NCI-H1417 (cell line): ENCODE measurements at regions not wholly inside any gene's neighbourhood (a gene's known extent, or its start where the extent isn't known, plus 50 kb on each side); places are given as distances from the start of the nearest gene placed in this dataset.
A peak's percentile ranks its signal among the peaks of the same experiment; 100 is the strongest.

ENCODE experiments used
- DNase-seq, 3 experiments: peaks; one replicate each; lab custom pipeline; 2025; lab: John Stamatoyannopoulos, UW

- DNase-seq = no peak
Measured at GRCh38 chr10:123409426-123409825, 255.2 kb downstream of the BUB3 start.

DNA sequence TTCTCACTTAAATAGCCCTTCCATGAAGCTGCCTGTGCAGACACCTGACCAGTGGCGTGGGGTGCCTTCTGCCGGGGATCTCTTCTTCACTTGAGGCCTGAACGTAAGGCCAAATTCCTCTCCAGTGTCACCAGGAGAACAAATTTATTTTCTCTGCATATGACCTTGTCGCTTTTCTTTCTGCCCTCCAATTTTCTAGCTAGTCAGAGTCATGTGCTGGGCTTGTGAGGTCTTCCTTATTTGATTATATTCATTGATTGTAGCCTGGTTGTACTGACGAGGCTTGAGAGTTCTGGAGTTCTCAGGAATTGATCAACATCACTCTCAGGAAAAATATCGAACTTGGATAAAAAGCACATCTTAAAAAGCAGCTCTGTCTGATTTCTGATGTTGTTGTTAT is 255.7 kb downstream of the BUB3 start:
- DNase-seq = no peak

DNA sequence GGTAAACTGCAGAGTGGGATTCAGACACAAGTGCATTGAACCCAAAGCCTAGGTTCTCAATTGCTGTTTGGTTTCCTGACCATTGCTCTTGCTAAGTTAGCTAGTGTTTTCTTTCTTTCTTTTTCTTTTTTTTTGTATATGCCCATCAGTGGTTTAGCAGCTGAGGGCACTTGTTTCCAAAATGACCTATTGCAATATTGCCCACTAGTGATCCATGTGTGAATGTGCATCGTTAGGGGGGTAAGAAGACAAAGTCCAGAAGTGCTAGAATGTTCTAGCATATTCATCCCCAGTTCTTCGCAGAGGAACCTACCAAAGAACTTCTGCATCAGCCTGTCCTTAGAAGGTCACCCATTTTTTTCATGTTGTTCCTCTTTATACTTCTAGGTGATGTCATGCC is 252.8 kb upstream of the GPR26 start:
- DNase-seq = no peak

- peak in 1 of 3 experiments; percentile 2 for DNase-seq
Measured at GRCh38 chr10:123415523-123415922, 250.6 kb upstream of the GPR26 start.

DNA sequence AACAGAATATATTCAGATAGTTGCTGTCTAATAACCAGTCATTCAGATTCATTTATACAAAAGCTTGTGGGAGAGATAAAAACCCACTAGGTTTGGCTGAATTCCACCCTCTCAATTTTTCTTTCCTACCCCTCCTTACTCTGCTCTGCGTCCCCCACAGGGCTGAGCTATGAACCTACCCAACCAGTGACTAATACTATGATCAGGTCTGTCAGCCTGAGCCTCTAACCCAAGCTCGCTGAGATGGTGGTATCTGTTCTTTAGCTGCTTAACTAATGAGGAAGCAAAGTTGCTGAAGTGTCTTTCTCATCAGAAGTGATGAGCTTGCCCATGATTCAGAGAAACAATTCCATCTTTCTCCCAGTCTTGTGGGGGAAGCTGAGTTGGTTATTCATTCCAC is 248.7 kb upstream of the GPR26 start:
- DNase-seq = no peak

DNA sequence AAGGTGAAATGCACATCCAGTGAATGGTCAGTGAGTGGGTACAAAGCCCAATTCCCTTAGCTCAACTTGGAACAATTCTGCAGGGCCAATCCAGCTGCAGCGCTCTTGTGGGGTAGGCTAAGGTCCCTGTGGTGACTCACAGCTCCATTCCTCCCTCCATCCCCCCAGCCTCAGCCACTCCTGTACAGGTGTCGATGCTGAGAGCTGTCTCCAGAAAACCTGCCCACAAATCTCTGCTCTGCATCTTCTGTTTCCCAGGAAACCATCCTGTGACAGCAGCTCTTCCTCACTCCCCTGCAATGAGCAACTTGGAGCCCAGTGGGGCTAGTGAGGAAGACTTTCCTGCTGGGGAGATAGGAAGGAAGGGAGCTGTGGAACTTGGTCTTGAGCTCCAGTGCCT is 244.7 kb upstream of the GPR26 start:
- no peak for DNase-seq

DNA sequence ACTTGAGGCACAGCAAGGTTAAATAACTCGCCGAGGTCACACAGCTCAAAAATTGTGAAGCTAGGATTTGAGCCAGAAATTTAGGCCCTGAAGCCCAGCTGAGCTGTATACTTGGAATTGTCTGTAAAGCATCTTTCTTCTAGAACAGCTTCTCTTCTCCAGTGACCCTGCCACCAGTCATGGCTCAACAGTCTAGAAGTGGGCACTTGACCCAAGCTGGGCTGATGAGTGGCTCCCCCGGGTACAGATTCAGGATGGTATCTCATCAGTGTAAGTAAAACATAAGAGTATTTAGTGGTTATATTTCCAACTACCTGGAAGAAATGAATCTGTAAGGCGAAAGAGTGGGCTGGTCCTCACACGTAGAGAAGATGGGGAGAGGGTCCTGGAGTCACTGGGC is 243.9 kb upstream of the GPR26 start:
- peak in 1 of 3 experiments; percentile 10 for DNase-seq

GRCh38 chr10:123424537-123424936 is 241.6 kb upstream of the GPR26 start:
- DNase-seq = no peak

- no peak for DNase-seq
Measured at GRCh38 chr10:123425680-123426079, 240.5 kb upstream of the GPR26 start.

DNA sequence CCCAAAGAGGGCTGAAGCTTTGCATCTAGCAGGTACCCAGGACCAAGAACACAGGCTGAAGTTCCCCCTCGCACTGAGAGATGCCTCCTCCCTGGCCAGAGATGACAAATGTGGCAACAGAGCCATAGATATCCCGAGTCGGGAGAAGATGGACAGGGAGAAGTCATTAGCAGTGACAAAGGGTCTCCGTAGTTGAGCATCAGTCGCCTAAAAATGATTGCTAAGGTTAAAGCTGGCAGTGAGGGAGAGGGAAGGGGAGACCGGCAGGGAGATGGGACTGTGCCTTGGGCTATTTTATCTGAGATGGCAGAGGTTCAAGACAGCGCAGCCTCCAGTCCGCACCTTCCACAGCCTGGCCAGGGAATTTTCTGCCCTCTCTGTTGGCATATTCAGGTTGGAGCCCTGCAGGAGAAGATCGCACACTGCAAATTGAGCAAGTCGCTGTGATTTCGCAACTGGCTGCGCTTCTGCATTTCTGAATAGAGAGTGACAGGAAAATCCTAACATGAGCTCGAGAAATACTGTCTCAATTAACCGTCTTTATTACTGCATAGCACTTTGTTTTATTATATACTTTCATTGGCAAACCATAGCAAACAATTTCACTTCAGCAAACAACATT is 238.9 kb upstream of the GPR26 start:
- no peak for DNase-seq

GRCh38 chr10:123428391-123428790 is 237.8 kb upstream of the GPR26 start:
- DNase-seq = peak in 1 of 3 experiments; percentile 2

GRCh38 chr10:123429706-123430221 is 236.4 kb upstream of the GPR26 start:
- peak in 2 of 3 experiments; percentile 49 to 85 for DNase-seq

- DNase-seq = no peak
Measured at GRCh38 chr10:123433539-123433938, 232.6 kb upstream of the GPR26 start.

GRCh38 chr10:123434435-123435039 is 231.6 kb upstream of the GPR26 start:
- DNase-seq = no peak

- DNase-seq = no peak
Measured at GRCh38 chr10:123442901-123443300, 223.3 kb upstream of the GPR26 start.

GRCh38 chr10:123443924-123444323 is 222.2 kb upstream of the GPR26 start:
- no peak for DNase-seq

DNA sequence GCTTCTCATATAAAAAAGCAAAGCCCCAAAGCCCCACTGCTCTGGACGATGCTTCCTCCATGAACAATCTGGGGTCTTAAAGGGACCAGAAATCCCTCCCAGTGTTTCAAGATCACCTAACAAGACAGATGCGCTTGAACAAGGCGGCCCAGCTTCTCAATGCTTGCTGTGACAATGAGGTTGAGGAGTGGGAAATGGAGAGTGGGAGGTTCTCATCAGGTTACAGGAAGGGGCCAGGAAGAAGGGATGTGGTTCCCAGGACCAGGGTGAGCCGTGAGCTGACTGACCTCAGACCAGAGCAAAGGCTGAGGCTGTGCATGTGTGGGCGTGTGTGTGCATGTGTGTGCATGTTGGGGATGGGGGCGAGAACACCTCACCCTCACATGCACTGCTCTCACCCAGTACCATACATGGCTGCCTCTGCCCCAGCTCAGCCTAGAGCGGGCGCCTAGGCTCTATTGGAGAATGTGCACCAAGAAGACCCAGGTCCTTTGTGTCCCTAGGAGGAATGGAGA is 220.8 kb upstream of the GPR26 start:
- DNase-seq = no peak

DNA sequence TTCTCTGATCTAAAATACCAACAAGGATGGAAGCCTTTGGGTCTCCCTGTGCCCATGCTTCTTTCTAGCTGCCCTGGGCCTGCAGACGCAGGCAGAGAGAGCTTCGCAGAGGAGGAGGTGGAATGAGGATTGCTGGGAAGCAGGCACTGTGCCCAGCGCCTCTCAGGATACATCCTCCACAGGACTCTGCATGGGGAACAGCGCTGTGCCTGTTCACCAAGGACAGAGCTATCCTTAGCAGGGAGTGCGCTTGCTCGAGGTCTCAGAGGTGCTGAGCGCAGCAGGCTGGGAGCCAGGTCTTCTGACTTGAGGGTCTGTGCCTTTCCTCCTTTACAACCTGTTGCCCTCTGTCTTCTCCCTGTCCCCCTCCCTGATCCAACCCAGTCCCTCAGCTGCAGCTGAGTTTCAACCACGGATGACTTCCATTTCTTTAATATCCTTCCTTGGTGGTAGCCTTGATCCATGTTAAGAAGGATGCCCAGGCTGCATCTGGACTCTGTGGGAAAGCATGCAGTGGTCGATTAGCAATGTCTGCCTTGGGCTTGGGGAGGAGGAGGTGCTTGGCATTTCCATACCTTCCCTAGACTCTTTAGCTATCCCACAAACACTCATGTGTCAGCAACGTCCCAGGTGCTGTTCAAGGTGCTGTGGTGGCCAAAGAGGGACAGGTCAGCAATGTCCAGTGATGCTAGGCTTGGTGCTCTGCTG is 219.6 kb upstream of the GPR26 start:
- no peak for DNase-seq

DNA sequence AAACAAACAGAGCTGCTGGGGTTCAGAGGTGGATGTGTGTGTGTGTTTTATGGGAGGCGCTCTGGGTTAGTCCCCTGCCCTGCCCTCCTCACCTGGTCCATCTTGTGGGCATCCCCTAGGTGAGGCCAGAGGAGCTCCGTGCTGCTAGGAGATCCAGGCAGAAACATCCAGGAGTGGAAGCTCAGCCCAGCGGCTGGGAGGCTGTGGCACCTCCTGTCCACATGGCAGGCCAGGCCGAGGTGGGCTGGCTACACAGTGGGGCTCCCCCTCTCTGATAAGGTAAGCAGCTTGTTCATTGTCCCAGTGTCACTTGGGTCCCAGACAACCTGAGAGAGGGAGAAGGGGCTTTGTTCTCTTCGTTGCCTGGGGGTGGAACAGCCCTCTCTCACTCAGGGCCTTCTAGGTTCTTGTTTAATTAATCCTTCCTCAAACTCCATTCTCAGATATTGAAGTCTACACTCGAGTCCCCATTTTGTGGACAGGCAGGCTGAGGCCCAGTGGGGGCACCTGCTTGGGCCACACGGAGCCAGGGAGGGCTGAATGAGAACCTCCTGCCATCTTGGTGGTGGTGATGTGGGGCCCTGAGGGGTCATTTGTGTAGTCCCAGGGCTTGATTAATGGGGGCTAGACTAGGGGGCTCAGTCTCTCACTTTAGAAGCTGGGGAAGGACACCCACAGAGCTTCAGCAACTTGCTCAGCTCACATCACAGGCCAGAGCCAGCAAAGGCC is 216.8 kb upstream of the GPR26 start:
- no peak for DNase-seq

DNA sequence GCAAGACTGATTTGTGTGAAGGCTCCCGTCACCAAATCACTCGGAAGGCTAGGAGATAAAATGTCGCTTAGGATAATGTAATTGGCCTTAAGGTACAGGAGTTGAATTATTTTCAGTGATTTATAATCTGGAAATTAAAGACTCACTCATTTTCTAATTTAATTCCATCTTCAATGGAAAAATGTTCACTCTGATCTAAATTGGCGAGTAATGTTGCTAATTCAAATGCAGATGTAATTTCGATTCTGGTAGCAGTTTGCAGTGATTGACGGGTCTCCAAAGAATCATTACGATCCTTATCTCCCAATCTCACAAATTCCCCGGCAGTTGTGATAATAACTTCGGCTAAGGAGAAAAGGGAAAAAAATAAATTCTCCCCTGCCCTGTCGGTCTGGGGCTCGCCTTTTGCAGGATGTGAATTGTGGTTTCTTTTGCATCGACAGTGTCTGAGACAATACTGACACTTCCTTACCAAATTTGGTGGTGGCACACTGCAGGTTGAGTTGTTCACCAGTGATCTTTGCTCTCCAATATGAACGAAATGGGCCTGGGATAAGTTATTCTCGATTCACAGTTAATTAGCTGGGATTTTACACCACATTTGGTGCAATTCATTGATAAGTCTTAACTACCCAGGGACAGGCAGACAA is 215.1 kb upstream of the GPR26 start:
- no peak for DNase-seq

DNA sequence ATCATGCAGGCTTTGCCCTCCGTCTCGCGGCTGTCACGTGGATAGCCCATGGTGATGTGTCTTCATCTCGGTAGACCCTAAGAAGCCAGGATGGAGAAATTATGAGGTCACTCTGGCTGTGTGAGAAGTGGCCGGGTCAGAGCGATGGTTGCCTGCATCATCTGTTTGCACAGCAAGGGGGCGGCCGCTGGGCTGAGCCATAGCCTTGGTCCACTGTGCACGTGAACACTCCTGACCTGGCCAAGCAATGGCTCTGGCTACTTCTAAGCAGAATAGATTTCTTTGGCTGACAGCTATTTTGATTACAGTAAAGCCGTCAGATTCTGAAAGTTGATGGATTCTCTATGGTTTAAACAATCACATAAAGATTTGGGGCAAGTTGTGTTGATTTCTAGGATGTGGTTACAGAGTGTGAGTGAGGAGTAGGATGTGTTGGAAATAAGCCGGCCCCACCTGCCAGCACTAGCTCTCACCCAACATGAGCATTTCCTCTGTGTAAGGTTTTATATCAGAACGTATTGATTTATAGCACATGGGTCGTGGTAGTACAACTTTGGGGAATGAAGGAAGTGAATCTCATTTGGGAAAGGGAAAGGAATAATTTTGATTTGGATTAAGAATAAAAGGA is 214.4 kb upstream of the GPR26 start:
- DNase-seq = no peak
